GM19438 (cell line): ENCODE measurements at regions not wholly inside any gene's neighbourhood (a gene's known extent, or its start where the extent isn't known, plus 50 kb on each side); places are given as distances from the start of the nearest gene placed in this dataset.

Source experiments
- ATAC-seq: cut with Tn5 transposase; IDR thresholded peaks from one replicate; pipeline ENCODE4 v1.9.1; 2021; ENCODE audit warnings: low read depth; ENCODE audit not compliant: unreplicated experiment

GRCh38 chr4:157803845-157804521 lies 368.8 kb downstream of the GASK1B start:
- no peak for ATAC-seq

GRCh38 chr4:157803421-157803820 lies 369.4 kb downstream of the GASK1B start:
- ATAC-seq: no peak

- ATAC-seq: no peak
Observed at GRCh38 chr4:157795495-157795894, 377.3 kb downstream of the GASK1B start.

GRCh38 chr4:157792716-157793115 lies 380.1 kb downstream of the GASK1B start:
- no peak for ATAC-seq

GRCh38 chr4:157791236-157791635 lies 381.6 kb downstream of the GASK1B start:
- no peak for ATAC-seq

GRCh38 chr4:157787618-157788017 lies 385.2 kb downstream of the GASK1B start:
- no peak for ATAC-seq

- no peak for ATAC-seq
Observed at GRCh38 chr4:157781361-157781760, 391.5 kb downstream of the GASK1B start.

- no peak for ATAC-seq
Observed at GRCh38 chr4:157779081-157779480, 393.7 kb downstream of the GASK1B start.

- no peak for ATAC-seq
Observed at GRCh38 chr4:157776930-157777528, 395.8 kb downstream of the GASK1B start.

GRCh38 chr4:157775971-157776370 lies 396.9 kb downstream of the GASK1B start:
- ATAC-seq: no peak

- ATAC-seq: no peak
Observed at GRCh38 chr4:157772907-157773306, 399.9 kb downstream of the GASK1B start.

- no peak for ATAC-seq
Observed at GRCh38 chr4:157768419-157768818, 404.4 kb downstream of the GASK1B start.

- no peak for ATAC-seq
Observed at GRCh38 chr4:157763490-157763889, 409.3 kb downstream of the GASK1B start.

GRCh38 chr4:157754410-157754809 lies 418.4 kb downstream of the GASK1B start:
- no peak for ATAC-seq

- no peak for ATAC-seq
Observed at GRCh38 chr4:157751631-157752030, 421.2 kb downstream of the GASK1B start.

GRCh38 chr4:157741642-157742041 lies 431.2 kb downstream of the GASK1B start:
- no peak for ATAC-seq

GRCh38 chr4:157739242-157739641 lies 433.6 kb downstream of the GASK1B start:
- no peak for ATAC-seq

GRCh38 chr4:157728215-157728614 lies 444.6 kb downstream of the GASK1B start:
- ATAC-seq: no peak

- no peak for ATAC-seq
Observed at GRCh38 chr4:157727163-157727562, 445.7 kb downstream of the GASK1B start.

GRCh38 chr4:157722146-157722545 lies 450.7 kb downstream of the GASK1B start:
- no peak for ATAC-seq

- ATAC-seq: no peak
Observed at GRCh38 chr4:157713342-157713741, 459.5 kb downstream of the GASK1B start.

- no peak for ATAC-seq
Observed at GRCh38 chr4:157706155-157706554, 466.7 kb downstream of the GASK1B start.
